H7 (cell line): ENCODE measurements at regions not wholly inside any gene's neighbourhood (a gene's known extent, or its start where the extent isn't known, plus 50 kb on each side); places are given as distances from the start of the nearest gene placed in this dataset.
"Not testable (repeated sequence)": the region's sequence is repeated elsewhere in the genome, so short reads cannot be mapped to it uniquely, and the experiment has no call there.

ENCODE experiments used
- DNase-seq: peaks from one replicate; pipeline ENCODE4 v3.0.0; 2012
- H3K27me3 ChIP-seq: 2 replicates; pipeline ENCODE4 v1.6.0; 2011; ENCODE audit warnings: mild to moderate bottlenecking, low read length; ENCODE audit not compliant: control insufficient read depth, insufficient read depth
- H3K36me3 ChIP-seq: replicated peaks from 2 replicates; pipeline ENCODE4 v1.5.1; 2011; ENCODE audit warnings: low read length; ENCODE audit not compliant: control insufficient read depth, insufficient read depth
- H3K4me3 ChIP-seq: 2 replicates; pipeline ENCODE4 v1.5.1; 2011; ENCODE audit warnings: low read depth, mild to moderate bottlenecking, control low read depth, low read length, moderate library complexity; ENCODE audit not compliant: insufficient read depth

DNA sequence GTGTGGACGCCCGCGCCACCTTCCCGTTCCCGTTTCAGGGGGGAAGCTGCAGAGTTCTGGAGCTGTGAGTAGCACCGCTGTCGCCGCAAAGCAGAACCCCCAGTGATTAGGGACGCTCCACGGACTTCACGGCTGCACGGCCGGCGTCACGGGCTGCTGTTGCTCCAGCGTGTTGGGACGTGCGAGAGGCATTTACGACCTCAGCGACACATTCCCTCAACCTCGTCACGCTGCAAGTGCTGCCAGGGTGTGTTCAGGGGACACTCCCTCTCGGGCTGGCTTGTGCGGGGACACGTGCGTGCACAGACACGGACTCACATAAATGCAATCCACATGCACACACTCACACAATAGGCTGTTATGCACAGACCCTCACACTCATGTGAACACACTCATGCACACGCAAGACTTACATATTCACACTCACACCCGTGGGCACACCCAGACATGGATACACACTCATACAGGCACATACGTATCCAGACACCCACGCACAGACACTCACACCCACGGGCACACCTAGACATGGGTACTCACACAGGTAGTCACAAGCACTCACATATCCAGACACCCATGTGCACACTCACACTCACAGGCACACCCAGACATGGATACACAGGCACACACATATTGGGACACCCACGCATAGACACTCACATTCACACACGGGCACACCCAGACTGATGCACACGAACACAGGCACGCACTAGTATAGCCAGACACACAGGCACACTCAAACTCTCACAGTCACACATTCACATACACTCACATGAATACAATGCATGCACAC, 198.0 kb upstream of the ZNF469 start:
- not testable (repeated sequence) for H3K36me3 ChIP-seq, H3K4me3 ChIP-seq, H3K27me3 ChIP-seq, DNase-seq

GRCh38 chr16:88185406-88185805, 197.4 kb upstream of the ZNF469 start:
- H3K27me3 ChIP-seq, H3K36me3 ChIP-seq, H3K4me3 ChIP-seq, DNase-seq: not testable (repeated sequence)

- not testable (repeated sequence) for H3K36me3 ChIP-seq, H3K4me3 ChIP-seq, H3K27me3 ChIP-seq
- peak; percentile 33 for DNase-seq
Measured at GRCh38 chr16:88185976-88186888, 196.5 kb upstream of the ZNF469 start.

GRCh38 chr16:88186889-88187870, 195.6 kb upstream of the ZNF469 start:
- not testable (repeated sequence) for DNase-seq, H3K4me3 ChIP-seq, H3K27me3 ChIP-seq

GRCh38 chr16:88188171-88188895, 194.4 kb upstream of the ZNF469 start:
- H3K27me3 ChIP-seq, H3K4me3 ChIP-seq, H3K36me3 ChIP-seq, DNase-seq: not testable (repeated sequence)

More at GRCh38 chr16:88186889-88187870, 195.6 kb upstream of the ZNF469 start:
- H3K36me3 ChIP-seq = not testable (repeated sequence)

GRCh38 chr16:88190592-88191095, 192.1 kb upstream of the ZNF469 start:
- not testable (repeated sequence) for H3K36me3 ChIP-seq, H3K27me3 ChIP-seq, H3K4me3 ChIP-seq, DNase-seq

- not testable (repeated sequence) for H3K27me3 ChIP-seq, DNase-seq, H3K4me3 ChIP-seq, H3K36me3 ChIP-seq
Measured at GRCh38 chr16:88191168-88191567, 191.6 kb upstream of the ZNF469 start.

GRCh38 chr16:88192601-88193000, 190.2 kb upstream of the ZNF469 start:
- H3K4me3 ChIP-seq = no peak overlapping the region
- no peak for DNase-seq
- no peaks in the 10 kb centered on the region for H3K36me3 ChIP-seq
- no peaks in the 10 kb centered on the region for H3K27me3 ChIP-seq

GRCh38 chr16:88193706-88194396, 188.9 kb upstream of the ZNF469 start:
- H3K4me3 ChIP-seq, H3K27me3 ChIP-seq, H3K36me3 ChIP-seq, DNase-seq: not testable (repeated sequence)

GRCh38 chr16:88194397-88195268, 188.1 kb upstream of the ZNF469 start:
- Histone ChIP-seq H3K36me3 (no peaks in the 10 kb centered on the region), H3K4me3 (no peak overlapping the region)

GRCh38 chr16:88195269-88195705, 187.5 kb upstream of the ZNF469 start:
- no peak for DNase-seq
- Histone ChIP-seq H3K27me3 (no peaks in the 10 kb centered on the region), H3K4me3 (no peak overlapping the region), H3K36me3 (no peaks in the 10 kb centered on the region)

More at GRCh38 chr16:88194397-88195268, 188.1 kb upstream of the ZNF469 start:
- no peaks in the 10 kb centered on the region for H3K27me3 ChIP-seq
- DNase-seq = peak; percentile 56

DNA sequence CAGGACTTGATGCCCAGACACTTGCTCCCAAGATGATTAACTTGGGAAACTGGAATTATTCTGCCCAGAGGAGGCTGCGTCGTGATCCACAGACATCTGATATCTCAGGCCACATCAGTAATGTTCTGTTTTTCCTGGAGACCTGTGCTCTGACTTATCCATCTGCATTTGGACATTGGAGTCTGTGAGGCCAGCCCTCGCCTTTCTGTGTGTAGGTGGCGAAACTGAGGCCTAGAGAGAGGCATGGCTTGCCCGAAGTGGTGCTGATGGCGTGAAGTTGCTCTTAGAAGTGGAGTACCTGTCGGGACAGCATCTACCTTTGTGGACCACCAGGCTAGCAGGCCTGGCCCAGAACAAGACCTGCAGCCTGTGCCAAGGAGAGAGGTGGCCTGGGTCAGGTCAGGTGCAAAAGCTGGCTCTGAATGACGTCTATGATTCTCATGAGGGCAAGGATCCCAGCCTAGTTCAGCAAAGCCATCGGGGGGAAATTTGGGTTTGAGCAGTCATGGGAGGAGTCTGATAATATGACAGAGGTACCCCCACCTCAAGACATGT, 186.8 kb upstream of the ZNF469 start:
- H3K4me3 ChIP-seq = no peak overlapping the region
- no peak for DNase-seq
- no peaks in the 10 kb centered on the region for H3K36me3 ChIP-seq
- no peaks in the 10 kb centered on the region for H3K27me3 ChIP-seq
